ENCODE measurements at regions not wholly inside any gene's neighbourhood (a gene's known extent, or its start where the extent isn't known, plus 50 kb on each side); places are given as distances from the start of the nearest gene placed in this dataset.
"Not testable (repeated sequence)": the region's sequence is repeated elsewhere in the genome, so short reads cannot be mapped to it uniquely, and the experiment has no call there.

GRCh38 chr16:60091071-60091470, 1357.0 kb upstream of the GOT2 start:
- TF ChIP-seq EZH2phosphoT487 (IDR thresholded peaks at IDR 0.05; ENCODE audit: low read length), result no peak
- no peak for TF ChIP-seq EZH2 (optimal IDR thresholded peaks at IDR 0.05; ENCODE audit: low read depth, low read length)
- no peak for TF ChIP-seq CTCF (IDR thresholded peaks at IDR 0.05; ENCODE audit: low read length)
- Histone ChIP-seq H3K9me3 (replicated peaks; ENCODE audit: insufficient read depth, low read length) (no peaks in the 10 kb centered on the region), H3K79me2 (ENCODE audit: low read length) (no peaks in the 10 kb centered on the region), H3K36me3 (replicated peaks; ENCODE audit: insufficient read depth, low read length) (no peaks in the 10 kb centered on the region), H3K9me2 (replicated peaks; ENCODE audit: insufficient read depth, low read length) (no peaks in the 10 kb centered on the region), H3K4me2 (ENCODE audit: low read depth, low read length) (no peak overlapping the region), H3K4me3 (ENCODE audit: low read length) (no peak overlapping the region), H3F3A (ENCODE audit: insufficient read depth, low read length) (no peaks in the 10 kb centered on the region), H3K4me1 (ENCODE audit: low read length) (no peaks in the 10 kb centered on the region), H3K27me3 (replicated peaks; ENCODE audit: insufficient read depth, low read length) (no peaks in the 10 kb centered on the region), H4K20me1 (ENCODE audit: insufficient read depth, low read length) (no peaks in the 10 kb centered on the region), H3K27ac (ENCODE audit: low read length) (no peak overlapping the region), H3K9ac (ENCODE audit: low read length) (no peak overlapping the region), H2AFZ (ENCODE audit: low read length) (no peak overlapping the region)
- no peak for DNase-seq

- no peak overlapping the region for H3K4me2 ChIP-seq (ENCODE audit: low read depth, low read length)
- no peak overlapping the region for H3K27ac ChIP-seq (ENCODE audit: low read length)
- no peak overlapping the region for H2AFZ ChIP-seq (ENCODE audit: low read length)
- H3K9me3 ChIP-seq (replicated peaks; ENCODE audit: insufficient read depth, low read length), result no peaks in the 10 kb centered on the region
- H3K4me1 ChIP-seq (ENCODE audit: low read length), result no peaks in the 10 kb centered on the region
- H3K9me2 ChIP-seq (replicated peaks; ENCODE audit: insufficient read depth, low read length), result no peaks in the 10 kb centered on the region
- no peak for DNase-seq
- no peaks in the 10 kb centered on the region for H3K79me2 ChIP-seq (ENCODE audit: low read length)
- no peaks in the 10 kb centered on the region for H3F3A ChIP-seq (ENCODE audit: insufficient read depth, low read length)
- H3K36me3 ChIP-seq (replicated peaks; ENCODE audit: insufficient read depth, low read length), result no peaks in the 10 kb centered on the region
- no peaks in the 10 kb centered on the region for H4K20me1 ChIP-seq (ENCODE audit: insufficient read depth, low read length)
- no peak overlapping the region for H3K4me3 ChIP-seq (ENCODE audit: low read length)
- no peaks in the 10 kb centered on the region for H3K27me3 ChIP-seq (replicated peaks; ENCODE audit: insufficient read depth, low read length)
- H3K9ac ChIP-seq (ENCODE audit: low read length), result no peak overlapping the region
- no peak for TF ChIP-seq EZH2phosphoT487 (IDR thresholded peaks at IDR 0.05; ENCODE audit: low read length)
- TF ChIP-seq EZH2 (optimal IDR thresholded peaks at IDR 0.05; ENCODE audit: low read depth, low read length), result no peak
- no peak for TF ChIP-seq CTCF (IDR thresholded peaks at IDR 0.05; ENCODE audit: low read length)
Observed at GRCh38 chr16:60087530-60087929, 1353.4 kb upstream of the GOT2 start.

GRCh38 chr16:60078819-60079218, 1344.7 kb upstream of the GOT2 start:
- H3K9me3 ChIP-seq (replicated peaks; ENCODE audit: insufficient read depth, low read length); H3K4me3 ChIP-seq (ENCODE audit: low read length); H3K36me3 ChIP-seq (replicated peaks; ENCODE audit: insufficient read depth, low read length); H3K9me2 ChIP-seq (replicated peaks; ENCODE audit: insufficient read depth, low read length); DNase-seq; H3K79me2 ChIP-seq (ENCODE audit: low read length); H3K9ac ChIP-seq (ENCODE audit: low read length); H2AFZ ChIP-seq (ENCODE audit: low read length); H3K27me3 ChIP-seq (replicated peaks; ENCODE audit: insufficient read depth, low read length); H4K20me1 ChIP-seq (ENCODE audit: insufficient read depth, low read length); H3F3A ChIP-seq (ENCODE audit: insufficient read depth, low read length); H3K4me2 ChIP-seq (ENCODE audit: low read depth, low read length); H3K4me1 ChIP-seq (ENCODE audit: low read length); H3K27ac ChIP-seq (ENCODE audit: low read length): not testable (repeated sequence)

GRCh38 chr16:60077861-60078260, 1343.7 kb upstream of the GOT2 start:
- H3K4me1 ChIP-seq (ENCODE audit: low read length), result no peaks in the 10 kb centered on the region
- H2AFZ ChIP-seq (ENCODE audit: low read length), result no peak overlapping the region
- H3K9me3 ChIP-seq (replicated peaks; ENCODE audit: insufficient read depth, low read length), result no peaks in the 10 kb centered on the region
- no peak overlapping the region for H3K9ac ChIP-seq (ENCODE audit: low read length)
- H3F3A ChIP-seq (ENCODE audit: insufficient read depth, low read length), result no peaks in the 10 kb centered on the region
- H4K20me1 ChIP-seq (ENCODE audit: insufficient read depth, low read length), result no peaks in the 10 kb centered on the region
- H3K79me2 ChIP-seq (ENCODE audit: low read length), result no peaks in the 10 kb centered on the region
- no peaks in the 10 kb centered on the region for H3K27me3 ChIP-seq (replicated peaks; ENCODE audit: insufficient read depth, low read length)
- no peaks in the 10 kb centered on the region for H3K36me3 ChIP-seq (replicated peaks; ENCODE audit: insufficient read depth, low read length)
- H3K9me2 ChIP-seq (replicated peaks; ENCODE audit: insufficient read depth, low read length), result no peaks in the 10 kb centered on the region
- H3K27ac ChIP-seq (ENCODE audit: low read length), result no peak overlapping the region
- TF ChIP-seq EZH2phosphoT487 (IDR thresholded peaks at IDR 0.05; ENCODE audit: low read length) (no peak), EZH2 (optimal IDR thresholded peaks at IDR 0.05; ENCODE audit: low read depth, low read length) (no peak), CTCF (IDR thresholded peaks at IDR 0.05; ENCODE audit: low read length) (no peak)
- H3K4me2 ChIP-seq (ENCODE audit: low read depth, low read length), result no peak overlapping the region
- DNase-seq, result no peak
- no peak overlapping the region for H3K4me3 ChIP-seq (ENCODE audit: low read length)
